HEK293 (cell line): ENCODE measurements at regions not wholly inside any gene's neighbourhood (a gene's known extent, or its start where the extent isn't known, plus 50 kb on each side); places are given as distances from the start of the nearest gene placed in this dataset.
A peak's percentile ranks its signal among the peaks of the same experiment; 100 is the strongest.

Experiments
- CTCF ChIA-PET: fragments of 350-600 bp; formaldehyde crosslinking; extraction: SDS; loops from one replicate; lab custom pipeline; 2021; ENCODE audit warnings: antibody characterized with exemption; lab: Yijun Ruan, JAX
- POLR2A ChIA-PET: fragments of 300-600 bp; formaldehyde crosslinking; extraction: SDS; loops from one replicate; lab custom pipeline; 2020; ENCODE audit warnings: antibody characterized with exemption, inconsistent platforms; lab: Yijun Ruan, JAX
- H3K27ac ChIP-seq: fragments of 200-500 bp; sonication (Bioruptor generic); 2 replicates; pipeline ENCODE4 v1.5.1; 2014; ENCODE audit warnings: low read depth, low read length, control low read depth, inconsistent platforms; ENCODE audit errors: extremely low read depth
- H3K36me3 ChIP-seq, 2 experiments: fragments of 200-500 bp in 1 of 2; sonication (Bioruptor generic) in 1 of 2; 1 replicate in 1 of 2; 2 replicates in 1 of 2; pipeline ENCODE4 v1.5.1; 2014 to 2017; ENCODE audit warnings: inconsistent platforms in 2 of 2, low read length in 2 of 2; ENCODE audit not compliant: control insufficient read depth in 2 of 2, insufficient read depth in 1 of 2
- H3K4me1 ChIP-seq: fragments of 200-500 bp; sonication (Bioruptor generic); 2 replicates; pipeline ENCODE4 v1.5.1; 2014; ENCODE audit warnings: mild to moderate bottlenecking, low read length, inconsistent platforms; ENCODE audit not compliant: control insufficient read depth, insufficient read depth
- H3K4me3 ChIP-seq: 2 replicates; pipeline ENCODE4 v1.5.1; 2011; ENCODE audit warnings: low read depth, mild to moderate bottlenecking, control low read depth, low read length, moderate library complexity
- H3K9me3 ChIP-seq: fragments of 200-500 bp; sonication (Bioruptor generic); 2 replicates; pipeline ENCODE4 v1.5.1; 2014; ENCODE audit warnings: low read depth, low read length, inconsistent platforms; ENCODE audit not compliant: control insufficient read depth, insufficient read depth
- HOXD13 ChIP-seq: sonication (generic); formaldehyde crosslinking; IDR thresholded peaks from 2 replicates; pipeline ENCODE4 v1.8.0; 2022; ENCODE audit warnings: missing genetic modification reagents, borderline replicate concordance
- MEIS1 ChIP-seq: sonication (generic); formaldehyde crosslinking; IDR thresholded peaks from 2 replicates; pipeline ENCODE4 v1.8.1; 2022; ENCODE audit warnings: missing genetic modification reagents, mild to moderate bottlenecking, borderline replicate concordance
- PRDM10 ChIP-seq: fragments of 450-650 bp; formaldehyde crosslinking; IDR thresholded peaks from 2 replicates; pipeline ENCODE4 v1.5.1; 2016; ENCODE audit warnings: missing biosample characterization, missing genetic modification characterization
- SALL2 ChIP-seq: fragments of 450-650 bp; formaldehyde crosslinking; IDR thresholded peaks from 2 replicates; pipeline ENCODE4 v1.5.0; 2017; ENCODE audit warnings: missing biosample characterization, mild to moderate bottlenecking, missing genetic modification characterization, borderline replicate concordance
- TRIM28 ChIP-seq: IDR thresholded peaks from 2 replicates; pipeline ENCODE4 v1.6.1; 2011; ENCODE audit warnings: low read length, control low read depth, borderline replicate concordance
- ZBTB1 ChIP-seq: fragments of 450-650 bp; formaldehyde crosslinking; IDR thresholded peaks from 2 replicates; pipeline ENCODE4 v1.5.1; 2016; ENCODE audit warnings: missing biosample characterization, missing genetic modification characterization
- ZBTB11 ChIP-seq: fragments of 450-650 bp; formaldehyde crosslinking; conservative IDR thresholded peaks from 2 replicates; pipeline ENCODE4 v1.5.1; 2016; ENCODE audit warnings: low read depth, missing biosample characterization, missing genetic modification characterization
- ZBTB20 ChIP-seq: fragments of 450-650 bp; formaldehyde crosslinking; IDR thresholded peaks from 2 replicates; pipeline ENCODE4 v1.5.1; 2016; ENCODE audit warnings: missing biosample characterization, missing genetic modification characterization
- ZFP41 ChIP-seq: fragments of 450-650 bp; formaldehyde crosslinking; IDR thresholded peaks from 2 replicates; pipeline ENCODE4 v1.5.1; 2016; ENCODE audit warnings: missing biosample characterization, missing genetic modification characterization, borderline replicate concordance
- ZNF10 ChIP-seq: fragments of 450-650 bp; formaldehyde crosslinking; IDR thresholded peaks from 2 replicates; pipeline ENCODE4 v1.5.1; 2017; ENCODE audit warnings: missing biosample characterization, missing genetic modification characterization
- ZNF112 ChIP-seq: fragments of 450-650 bp; formaldehyde crosslinking; IDR thresholded peaks from 2 replicates; pipeline ENCODE4 v1.5.0; 2017; ENCODE audit warnings: missing biosample characterization, missing genetic modification characterization
- ZNF133 ChIP-seq: fragments of 450-650 bp; formaldehyde crosslinking; IDR thresholded peaks from 2 replicates; pipeline ENCODE4 v1.5.1; 2016; ENCODE audit warnings: missing biosample characterization, missing genetic modification characterization
- ZNF146 ChIP-seq: fragments of 450-650 bp; formaldehyde crosslinking; IDR thresholded peaks from 2 replicates; pipeline ENCODE4 v1.5.1; 2016; ENCODE audit warnings: missing biosample characterization, missing genetic modification characterization
- ZNF24 ChIP-seq: fragments of 450-650 bp; formaldehyde crosslinking; IDR thresholded peaks from 2 replicates; pipeline ENCODE4 v1.5.1; 2016; ENCODE audit warnings: missing biosample characterization, missing genetic modification characterization
- ZNF274 ChIP-seq, 2 experiments: fragments of 200-500 bp in 1 of 2; fragments of 450-650 bp in 1 of 2; sonication (Bioruptor generic) in 1 of 2; formaldehyde crosslinking in 1 of 2; IDR thresholded peaks; 2 replicates each; pipeline versions ENCODE4 v1.5.1 to v1.6.1; 2014 to 2016; ENCODE audit warnings: borderline replicate concordance in 1 of 2, inconsistent platforms in 1 of 2, low read length in 1 of 2, missing biosample characterization in 1 of 2, missing genetic modification characterization in 1 of 2
- ZNF324 ChIP-seq: fragments of 450-650 bp; formaldehyde crosslinking; IDR thresholded peaks from 2 replicates; pipeline ENCODE4 v1.5.1; 2016; ENCODE audit warnings: missing biosample characterization, missing genetic modification characterization
- ZNF398 ChIP-seq: fragments of 450-650 bp; formaldehyde crosslinking; IDR thresholded peaks from 2 replicates; pipeline ENCODE4 v1.5.1; 2017; ENCODE audit warnings: missing biosample characterization, missing genetic modification characterization
- ZNF488 ChIP-seq: fragments of 450-650 bp; formaldehyde crosslinking; IDR thresholded peaks from 2 replicates; pipeline ENCODE4 v1.5.1; 2016; ENCODE audit warnings: missing biosample characterization, missing genetic modification characterization
- ZNF510 ChIP-seq: fragments of 450-650 bp; formaldehyde crosslinking; IDR thresholded peaks from 2 replicates; pipeline ENCODE4 v1.5.1; 2018; ENCODE audit warnings: mild to moderate bottlenecking, missing genetic modification characterization, missing biosample characterization; ENCODE audit not compliant: insufficient replicate concordance
- ZNF555 ChIP-seq: fragments of 450-650 bp; formaldehyde crosslinking; conservative IDR thresholded peaks from 2 replicates; pipeline ENCODE4 v1.5.1; 2017; ENCODE audit warnings: missing biosample characterization, mild to moderate bottlenecking, missing genetic modification characterization, inconsistent platforms
- ZNF629 ChIP-seq: fragments of 450-650 bp; formaldehyde crosslinking; IDR thresholded peaks from 2 replicates; pipeline ENCODE4 v1.5.1; 2017; ENCODE audit warnings: missing biosample characterization, missing genetic modification characterization
- ZNF664 ChIP-seq: fragments of 450-650 bp; formaldehyde crosslinking; IDR thresholded peaks from 2 replicates; pipeline ENCODE4 v1.5.1; 2016; ENCODE audit warnings: missing biosample characterization, missing genetic modification characterization
- ZNF701 ChIP-seq: fragments of 450-650 bp; formaldehyde crosslinking; IDR thresholded peaks from 2 replicates; pipeline ENCODE4 v1.5.1; 2016; ENCODE audit warnings: missing biosample characterization, missing genetic modification characterization
- ZNF837 ChIP-seq: fragments of 450-650 bp; formaldehyde crosslinking; IDR thresholded peaks from 2 replicates; pipeline ENCODE4 v1.5.1; 2016; ENCODE audit warnings: missing biosample characterization, missing genetic modification characterization

- TF ChIP-seq ZNF488 (tag by site-specific recombination) (no peak), ZNF146 (tag by site-specific recombination) (no peak), ZNF398 (tag by site-specific recombination) (no peak), ZFP41 (tag by site-specific recombination) (no peak), SALL2 (no peak), ZBTB11 (no peak), MEIS1 (CRISPR knock-in tag) (no peak), ZNF510 (no peak), ZNF629 (peak; percentile 50), ZNF324 (no peak), ZNF555 (tag by site-specific recombination) (no peak), ZNF10 (tag by site-specific recombination) (peak; percentile 96), ZBTB20 (tag by site-specific recombination) (no peak), ZNF24 (tag by site-specific recombination) (peak; percentile 64), ZNF837 (tag by site-specific recombination) (no peak), ZNF274 (IDR thresholded peaks at IDR 0.05; ENCODE audit: low read length) (no peak), ZNF274 (tag by site-specific recombination; IDR thresholded peaks at IDR 0.05; ENCODE audit: borderline replicate concordance) (no peak), HOXD13 (CRISPR knock-in tag) (no peak), ZNF701 (tag by site-specific recombination) (no peak)
Measured at GRCh38 chr1:101291562-101292380, 55.0 kb downstream of the S1PR1 start (continued).

- ChIA-PET CTCF (interaction anchor here (0.7 kb wide), 1 partner anchor 342 kb away, joined by 3 read pairs; no protein-coding TSS in a partner anchor), POLR2A (interaction anchor here (1.5 kb wide), 1 partner anchor 57 kb away, joined by 3 read pairs; no protein-coding TSS in a partner anchor)
- TF ChIP-seq TRIM28 (no peak), ZNF112 (tag by site-specific recombination) (no peak), ZBTB1 (no peak), PRDM10 (tag by site-specific recombination) (0 out of 2 replicates have a peak, but pooled peaks have one; percentile 15), ZNF133 (tag by site-specific recombination) (no peak), ZNF664 (peak; percentile 27; the same call in 1 of the 2 replicates)
- TF ChIP-seq, all 188 proteins: peak for 2
- H3K4me1 ChIP-seq, result peaks cover 14% of the 10 kb centered on the region
- no peak overlapping the region for H3K4me3 ChIP-seq
- H3K9me3 ChIP-seq, result no peaks in the 10 kb centered on the region
- H3K27ac ChIP-seq, result no peak overlapping the region
- H3K36me3 ChIP-seq, result no peaks in the 10 kb centered on the region
Measured at GRCh38 chr1:101293461-101294051, 56.7 kb downstream of the S1PR1 start.
